ENCODE measurements at regions not wholly inside any gene's neighbourhood (a gene's known extent, or its start where the extent isn't known, plus 50 kb on each side); places are given as distances from the start of the nearest gene placed in this dataset.
"Not testable (repeated sequence)": the region's sequence is repeated elsewhere in the genome, so short reads cannot be mapped to it uniquely, and the experiment has no call there.

- DNase-seq, result no peak
Measured at GRCh38 chr4:188287169-188287894, 148.1 kb downstream of the TRIML1 start.

GRCh38 chr4:188289531-188290125 lies 150.4 kb downstream of the TRIML1 start:
- no peak for DNase-seq

GRCh38 chr4:188295899-188296298 lies 156.7 kb downstream of the TRIML1 start:
- no peak for DNase-seq

- no peak for DNase-seq
Measured at GRCh38 chr4:188296331-188296730, 157.1 kb downstream of the TRIML1 start.

GRCh38 chr4:188297873-188298272 lies 158.6 kb downstream of the TRIML1 start:
- DNase-seq, result no peak

- DNase-seq, result no peak
Measured at GRCh38 chr4:188299161-188299560, 159.9 kb downstream of the TRIML1 start.

GRCh38 chr4:188300385-188300784 lies 161.1 kb downstream of the TRIML1 start:
- DNase-seq, result no peak

GRCh38 chr4:188305690-188306089 lies 166.4 kb downstream of the TRIML1 start:
- no peak for DNase-seq

GRCh38 chr4:188307591-188307990 lies 168.3 kb downstream of the TRIML1 start:
- no peak for DNase-seq

- no peak for DNase-seq
Measured at GRCh38 chr4:188308142-188308541, 168.9 kb downstream of the TRIML1 start.

GRCh38 chr4:188316391-188316790 lies 177.2 kb downstream of the TRIML1 start:
- DNase-seq, result no peak

GRCh38 chr4:188328966-188329365 lies 189.7 kb downstream of the TRIML1 start:
- DNase-seq, result no peak

GRCh38 chr4:188329521-188329920 lies 190.3 kb downstream of the TRIML1 start:
- DNase-seq, result no peak

- no peak for DNase-seq
Measured at GRCh38 chr4:188332265-188332664, 193.0 kb downstream of the TRIML1 start.

GRCh38 chr4:188336891-188337290 lies 197.7 kb downstream of the TRIML1 start:
- DNase-seq, result no peak

- DNase-seq, result no peak
Measured at GRCh38 chr4:188341428-188341827, 202.2 kb downstream of the TRIML1 start.

- no peak for DNase-seq
Measured at GRCh38 chr4:188346171-188346809, 207.0 kb downstream of the TRIML1 start.

GRCh38 chr4:188347339-188347738 lies 208.1 kb downstream of the TRIML1 start:
- no peak for DNase-seq

GRCh38 chr4:188349569-188349968 lies 210.3 kb downstream of the TRIML1 start:
- DNase-seq, result not testable (repeated sequence)

GRCh38 chr4:188363196-188363595 lies 224.0 kb downstream of the TRIML1 start:
- no peak for DNase-seq

GRCh38 chr4:188370777-188371176 lies 231.5 kb downstream of the TRIML1 start:
- no peak for DNase-seq

GRCh38 chr4:188372058-188372457 lies 232.8 kb downstream of the TRIML1 start:
- DNase-seq, result no peak

GRCh38 chr4:188372829-188373228 lies 233.6 kb downstream of the TRIML1 start:
- no peak for DNase-seq

GRCh38 chr4:188374871-188375270 lies 235.6 kb downstream of the TRIML1 start:
- DNase-seq, result no peak
